Right cardiac atrium (tissue), 5 donors: ENCODE measurements at regions not wholly inside any gene's neighbourhood (a gene's known extent, or its start where the extent isn't known, plus 50 kb on each side); places are given as distances from the start of the nearest gene placed in this dataset.

Source experiments
- ATAC-seq, 2 donors: fragments of 200-7000 bp; cut with Tn5 transposase; one replicate each; pipeline versions ENCODE4 v1.8.0 to v1.9.1; 2020; ENCODE audit warnings: moderate library complexity in 2 of 2, mild to moderate bottlenecking in 1 of 2
- DNase-seq, 3 donors: peaks; one replicate each; pipeline ENCODE4 v3.0.0-alpha.2; 2020
- H3K27ac ChIP-seq: one replicate; pipeline ENCODE4 v1.5.1; 2013; ENCODE audit warnings: mild to moderate bottlenecking, low read length, control low read depth, moderate library complexity
- H3K27me3 ChIP-seq: one replicate; pipeline ENCODE4 v1.6.1; 2013; ENCODE audit not compliant: control insufficient read depth, insufficient read depth
- H3K4me1 ChIP-seq: one replicate; pipeline ENCODE4 v1.6.1; 2013; ENCODE audit warnings: low read length; ENCODE audit not compliant: control insufficient read depth, insufficient read depth
- H3K4me3 ChIP-seq: one replicate; pipeline ENCODE4 v1.5.1; 2013; ENCODE audit warnings: low read length, control low read depth
- H3K9me3 ChIP-seq: one replicate; pipeline ENCODE4 v1.6.1; 2013; ENCODE audit warnings: low read length; ENCODE audit not compliant: control insufficient read depth
- WGBS: extraction: QIAGEN DNeasy Blood & Tissue Kit; methylation state at CpG from one replicate; pipeline ENCODE4 v1.1.7; 2013; 5-methylcytosine and 5-hydroxymethylcytosine counted together
- intact Hi-C, 4 donors: fragments of 100-400 bp; cut with DNase I; formaldehyde crosslinking; loops; one replicate each; pipeline versions ENCODE4 v1.11.0 to v1.14.0; 2022 to 2023
- donor health status: healthy with polysubstance abuse.
- donor health status: DM: no; HTN: yes; CAD: no.
- donor health status: DM: no; HTN: no; CAD: no.
- donor health status: DM: no; HTN: yes; CAD: no; lungs with severe emphysema.
- donor health status: DM: yes; HTN: yes; CAD: no.

DNA sequence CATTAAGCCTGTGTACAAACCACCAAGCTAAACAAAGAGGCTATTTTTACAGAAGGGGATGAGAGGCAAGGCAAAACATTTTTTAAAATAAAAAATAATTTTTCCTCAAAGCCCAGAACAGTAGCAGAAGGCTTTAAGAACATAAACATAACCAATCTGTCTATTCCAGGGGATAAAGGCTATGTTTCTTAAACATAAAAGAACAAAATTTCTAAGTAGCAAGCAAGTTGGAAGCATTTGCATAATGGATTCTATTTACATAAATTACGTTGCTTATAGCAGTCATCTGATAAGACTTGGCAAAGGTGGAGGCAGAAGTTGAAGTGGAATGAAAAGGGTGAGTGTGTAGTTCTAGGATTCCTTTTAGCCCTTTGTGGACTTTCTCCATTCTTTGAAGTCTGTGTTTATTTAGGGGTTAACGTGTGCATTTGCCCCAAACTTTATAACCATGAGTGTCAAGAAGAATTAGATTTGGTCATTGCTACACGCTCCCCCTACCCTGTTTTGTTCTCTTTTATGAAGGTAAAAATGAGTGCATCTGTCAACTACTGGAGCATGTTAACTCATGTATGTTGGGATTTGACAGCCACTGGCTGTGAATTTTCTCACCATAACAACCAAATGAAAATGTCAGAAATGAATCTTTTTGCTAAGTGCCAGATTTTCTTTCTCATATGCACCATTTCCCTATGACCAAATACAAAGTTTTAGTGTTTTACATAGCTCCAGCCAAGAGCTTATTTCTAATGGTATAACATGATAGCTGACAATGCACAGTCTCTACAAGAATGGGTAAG is 378.4 kb upstream of the IGFBP7 start:
- Histone ChIP-seq H3K27me3 (no peaks in the 10 kb centered on the region), H3K4me1 (no peaks in the 10 kb centered on the region), H3K9me3 (no peaks in the 10 kb centered on the region), H3K27ac (no peak overlapping the region), H3K4me3 (no peak overlapping the region)
- ATAC-seq (no peak), DNase-seq (no peak)
- 54% methylated on average over 3 of the region's 3 CpGs for WGBS
- intact Hi-C loops = no loop called here

DNA sequence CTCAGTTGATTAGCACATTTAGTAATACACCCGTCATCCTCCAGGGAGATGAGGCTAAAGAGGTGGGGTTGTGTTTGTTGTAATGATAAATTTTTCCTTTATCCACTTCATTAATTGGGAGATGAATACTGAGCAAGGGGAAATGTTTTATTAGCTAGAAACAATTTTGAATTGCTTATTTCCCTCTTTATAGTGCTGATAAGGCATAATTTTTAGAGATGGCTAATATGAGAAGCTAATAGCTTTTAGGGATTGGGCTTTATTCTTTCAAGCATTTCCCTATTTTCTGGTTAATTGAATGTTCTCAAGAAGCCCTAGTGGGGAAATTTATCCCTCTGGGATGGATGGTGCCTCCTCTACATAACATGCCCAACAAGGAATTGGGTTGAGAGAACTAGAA is 365.2 kb upstream of the IGFBP7 start:
- intact Hi-C loops = no loop called here
- DNase-seq (no peak), ATAC-seq (no peak)
- no peak overlapping the region for H3K27ac ChIP-seq
- no peaks in the 10 kb centered on the region for H3K27me3 ChIP-seq
- H3K9me3 ChIP-seq = no peaks in the 10 kb centered on the region
- no peak overlapping the region for H3K4me3 ChIP-seq
- WGBS = 86% methylated on average over 1 of the region's 1 CpG
- H3K4me1 ChIP-seq = no peaks in the 10 kb centered on the region

DNA sequence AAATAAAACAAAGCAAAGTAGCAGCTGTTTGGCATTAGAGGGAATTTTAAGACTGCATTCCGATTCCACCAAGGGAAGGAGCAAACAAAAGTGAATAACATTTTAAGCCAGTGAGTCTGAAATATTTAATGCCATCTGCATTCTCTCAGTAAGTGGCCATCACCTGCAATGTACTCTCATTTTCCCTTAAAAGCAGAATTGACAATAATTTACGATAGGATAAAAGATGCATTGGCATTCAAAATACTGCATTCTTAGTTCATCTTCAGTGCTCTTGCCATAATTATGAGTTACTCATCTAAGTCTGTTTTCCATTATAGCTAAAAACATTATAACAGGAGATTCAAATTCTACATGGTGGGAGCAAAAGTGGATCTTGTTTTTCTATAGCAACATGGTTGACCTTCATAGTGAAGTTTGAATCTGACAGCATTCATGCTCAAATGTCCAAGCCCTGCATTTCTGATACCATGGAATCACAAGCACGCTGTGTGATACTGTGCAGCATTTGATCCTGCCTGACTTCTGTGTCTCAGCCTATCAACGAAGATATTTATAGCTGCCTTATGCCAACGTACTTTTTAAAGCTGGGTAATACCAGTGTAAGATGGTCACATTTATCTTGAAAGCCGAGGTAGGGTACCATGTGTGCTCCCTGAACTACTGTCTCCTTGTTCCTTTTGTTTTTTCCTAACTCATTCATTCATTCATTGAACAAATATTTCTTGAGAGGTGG is 355.3 kb upstream of the IGFBP7 start:
- Histone ChIP-seq H3K4me1 (no peaks in the 10 kb centered on the region), H3K27ac (no peak overlapping the region), H3K4me3 (no peak overlapping the region), H3K9me3 (no peaks in the 10 kb centered on the region), H3K27me3 (no peaks in the 10 kb centered on the region)
- intact Hi-C loops = no loop called here
- 61% methylated on average over 6 of the region's 6 CpGs for WGBS
- ATAC-seq = no peak
- no peak for DNase-seq

DNA sequence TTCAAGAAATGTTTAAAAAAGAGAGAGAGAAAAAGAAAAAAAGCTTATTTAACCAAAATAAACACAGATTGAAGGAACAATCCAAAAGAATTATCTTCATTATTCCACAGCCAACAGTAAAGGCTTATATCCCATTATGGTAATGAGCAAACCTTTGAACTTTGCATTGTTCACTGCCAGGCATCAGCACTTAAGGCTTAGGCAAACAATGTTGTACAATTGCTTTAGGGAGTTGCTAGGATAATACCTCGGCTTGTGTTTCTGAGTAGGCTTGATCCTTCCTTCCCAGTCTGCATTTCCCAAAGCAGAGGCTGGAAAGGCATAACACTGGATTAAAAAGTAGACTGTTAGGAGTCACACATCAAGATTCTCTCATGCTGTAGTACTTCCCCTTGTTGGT is 352.7 kb upstream of the IGFBP7 start:
- H3K9me3 ChIP-seq = no peaks in the 10 kb centered on the region
- no peaks in the 10 kb centered on the region for H3K4me1 ChIP-seq
- no peak overlapping the region for H3K27ac ChIP-seq
- no peak for ATAC-seq
- intact Hi-C loops = no loop called here
- DNase-seq = no peak
- WGBS = 44% methylated on average over 1 of the region's 1 CpG
- H3K27me3 ChIP-seq = no peaks in the 10 kb centered on the region
- H3K4me3 ChIP-seq = no peak overlapping the region

DNA sequence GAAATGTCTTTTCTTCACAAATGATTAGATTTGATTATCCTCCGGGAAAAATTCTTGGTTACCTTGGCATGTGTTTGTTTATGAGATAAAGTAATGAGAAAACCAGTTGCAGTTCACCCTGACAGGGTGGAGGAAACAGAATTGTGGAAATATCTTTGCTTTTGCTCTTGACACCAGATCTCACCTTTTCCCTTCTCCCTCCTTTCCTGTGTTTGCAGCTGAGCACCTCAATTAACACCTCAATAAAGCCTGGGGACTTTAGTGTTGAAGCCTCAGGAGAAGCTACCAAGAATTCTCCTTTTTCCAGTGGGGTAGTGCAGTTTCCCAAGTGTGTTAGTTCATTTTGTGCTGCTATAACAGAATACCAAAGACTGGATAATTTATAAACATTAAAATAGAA is 350.8 kb upstream of the IGFBP7 start:
- no peak overlapping the region for H3K27ac ChIP-seq
- no peaks in the 10 kb centered on the region for H3K9me3 ChIP-seq
- no peaks in the 10 kb centered on the region for H3K4me1 ChIP-seq
- ATAC-seq (no peak), DNase-seq (no peak)
- 25% methylated on average over 1 of the region's 1 CpG for WGBS
- intact Hi-C loops = no loop called here
- H3K4me3 ChIP-seq = no peak overlapping the region
- H3K27me3 ChIP-seq = no peaks in the 10 kb centered on the region

DNA sequence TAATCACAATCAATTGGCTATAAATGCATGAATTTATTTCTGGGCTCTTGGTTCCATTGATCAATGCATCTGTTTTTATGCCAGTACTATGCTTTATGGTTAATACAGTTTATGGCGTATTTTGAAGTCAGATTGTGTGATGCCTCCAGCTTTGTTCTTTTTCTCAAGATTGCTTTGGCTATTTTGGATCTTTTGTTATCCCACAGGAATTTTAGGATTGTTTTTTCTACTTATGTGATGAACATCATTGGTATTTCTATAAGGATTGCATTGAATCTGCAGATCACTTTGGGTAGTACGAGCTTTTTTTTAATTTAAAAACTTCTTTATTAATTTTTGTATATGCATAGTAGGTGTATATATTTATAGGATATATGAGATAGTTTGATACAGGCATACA is 338.7 kb upstream of the IGFBP7 start:
- DNase-seq (no peak), ATAC-seq (no peak)
- H3K27ac ChIP-seq = no peak overlapping the region
- no peak overlapping the region for H3K4me3 ChIP-seq
- H3K9me3 ChIP-seq = peaks cover 2% of the 10 kb centered on the region
- 44% methylated on average over 2 of the region's 2 CpGs for WGBS
- H3K4me1 ChIP-seq = no peaks in the 10 kb centered on the region
- intact Hi-C loops = no loop called here
- H3K27me3 ChIP-seq = no peaks in the 10 kb centered on the region

DNA sequence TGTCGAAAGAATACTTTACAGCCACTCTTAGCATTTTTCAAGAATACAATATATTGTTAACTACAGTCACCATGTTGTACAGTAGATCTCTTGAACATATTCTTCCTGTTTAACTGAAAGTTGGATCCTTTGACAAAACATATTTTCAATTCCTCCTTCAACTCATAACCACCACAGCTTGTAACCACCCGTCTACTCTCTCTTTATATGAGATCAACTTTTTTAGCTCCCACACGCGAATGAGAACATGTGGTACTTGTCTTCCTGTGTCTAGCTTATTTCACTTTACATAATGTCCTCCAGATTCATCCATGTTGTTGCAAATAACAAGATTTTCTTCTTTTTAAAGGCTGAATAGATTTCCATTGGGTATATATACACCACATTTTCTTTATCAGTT is 338.3 kb upstream of the IGFBP7 start:
- intact Hi-C loops = no loop called here
- H3K4me3 ChIP-seq = no peak overlapping the region
- no peak overlapping the region for H3K27ac ChIP-seq
- H3K4me1 ChIP-seq = no peaks in the 10 kb centered on the region
- ATAC-seq (no peak), DNase-seq (no peak)
- no peaks in the 10 kb centered on the region for H3K27me3 ChIP-seq
- no peaks in the 10 kb centered on the region for H3K9me3 ChIP-seq
- 86% methylated on average over 4 of the region's 4 CpGs for WGBS

DNA sequence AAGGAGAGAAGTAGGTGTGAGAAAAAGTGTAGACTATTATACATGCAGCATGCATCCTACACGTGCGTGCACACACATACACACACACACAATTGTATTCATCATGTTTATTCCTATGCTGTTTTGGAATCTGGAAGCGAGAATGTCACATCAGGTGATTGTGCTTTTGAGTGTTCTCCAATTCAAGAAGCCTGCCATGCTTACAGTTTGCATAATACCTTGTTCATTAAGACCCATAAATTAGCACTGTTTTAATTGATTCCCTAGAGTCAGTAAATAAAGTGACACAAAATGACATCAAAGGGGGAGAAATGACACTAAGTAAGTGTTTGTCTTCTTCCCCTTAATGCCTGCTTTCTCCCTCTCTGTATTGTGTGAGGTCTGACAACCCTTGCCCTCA is 336.1 kb upstream of the IGFBP7 start:
- H3K4me3 ChIP-seq = no peak overlapping the region
- ATAC-seq = no peak
- no peaks in the 10 kb centered on the region for H3K9me3 ChIP-seq
- no peaks in the 10 kb centered on the region for H3K4me1 ChIP-seq
- H3K27ac ChIP-seq = no peak overlapping the region
- no peaks in the 10 kb centered on the region for H3K27me3 ChIP-seq
- no peak for DNase-seq
- intact Hi-C loops = no loop called here
- WGBS = 87% methylated on average over 3 of the region's 3 CpGs

DNA sequence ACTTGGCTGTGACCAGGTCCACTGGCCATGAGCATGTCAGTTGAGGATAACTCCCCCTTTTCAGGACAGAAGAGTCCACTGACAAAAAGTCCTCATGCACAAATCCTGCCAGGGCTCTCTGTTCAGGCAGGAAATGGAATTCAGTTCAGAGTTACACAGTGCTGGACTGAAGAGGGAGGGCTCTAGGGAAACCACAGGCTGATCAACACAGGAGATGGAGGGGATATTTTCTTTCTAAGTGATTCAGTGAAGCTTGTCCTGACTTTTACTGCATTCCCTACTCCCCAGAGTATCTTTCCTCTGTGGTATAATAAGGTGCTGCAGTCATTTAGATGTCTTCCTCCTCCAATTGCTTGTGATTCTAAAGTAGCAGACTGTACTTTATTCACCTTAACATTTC is 335.5 kb upstream of the IGFBP7 start:
- no peak overlapping the region for H3K4me3 ChIP-seq
- no peaks in the 10 kb centered on the region for H3K27me3 ChIP-seq
- H3K9me3 ChIP-seq = no peaks in the 10 kb centered on the region
- intact Hi-C loops = no loop called here
- no peak overlapping the region for H3K27ac ChIP-seq
- ATAC-seq = no peak
- no peaks in the 10 kb centered on the region for H3K4me1 ChIP-seq
- no peak for DNase-seq

DNA sequence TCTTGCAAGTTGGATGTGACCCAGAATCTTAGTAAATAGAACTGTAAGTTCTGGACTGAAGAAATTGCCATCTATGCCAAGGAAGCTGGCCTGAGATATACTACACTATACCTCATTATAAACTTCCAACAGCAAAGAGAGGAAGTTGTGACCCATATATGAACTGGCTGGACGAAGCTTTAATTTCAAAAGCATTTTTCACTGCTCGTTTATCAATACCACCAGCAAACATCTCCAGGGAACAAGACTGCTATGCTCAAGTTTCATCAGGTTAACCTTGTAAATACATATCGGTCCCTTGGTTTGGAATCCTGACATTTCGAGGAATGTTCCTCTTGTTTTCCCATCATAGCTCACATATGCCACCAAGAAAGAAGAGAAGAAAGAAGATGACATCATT is 334.5 kb upstream of the IGFBP7 start:
- Histone ChIP-seq H3K9me3 (no peaks in the 10 kb centered on the region), H3K4me1 (no peaks in the 10 kb centered on the region), H3K27me3 (no peaks in the 10 kb centered on the region), H3K27ac (no peak overlapping the region), H3K4me3 (no peak overlapping the region)
- ATAC-seq (no peak), DNase-seq (no peak)
- intact Hi-C loops = no loop called here
- 57% methylated on average over 4 of the region's 4 CpGs for WGBS

DNA sequence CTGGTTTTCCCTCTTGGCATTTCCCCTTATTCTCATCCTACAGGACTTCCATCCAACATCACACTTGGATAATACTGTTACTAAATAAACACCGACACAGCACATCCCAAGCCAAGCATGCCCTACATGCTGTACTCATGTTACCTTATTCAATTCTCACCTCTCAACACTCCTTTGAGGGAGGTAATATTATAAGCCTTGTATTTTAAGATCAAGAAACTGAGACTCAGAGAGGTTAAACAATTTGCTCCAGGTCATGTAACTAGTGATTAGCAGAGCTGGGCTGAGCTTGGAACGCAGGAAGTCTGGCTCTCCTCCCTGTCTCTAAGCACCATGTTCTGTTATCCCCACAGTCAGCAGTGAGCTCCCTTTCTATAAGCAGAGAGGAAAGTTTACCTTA is 333.6 kb upstream of the IGFBP7 start:
- Histone ChIP-seq H3K9me3 (no peaks in the 10 kb centered on the region), H3K4me1 (no peaks in the 10 kb centered on the region), H3K27ac (no peak overlapping the region), H3K27me3 (no peaks in the 10 kb centered on the region), H3K4me3 (no peak overlapping the region)
- intact Hi-C loops = no loop called here
- ATAC-seq (no peak), DNase-seq (no peak)
- WGBS = 40% methylated on average over 2 of the region's 2 CpGs
